Gastroesophageal sphincter (tissue), 3 donors: ENCODE measurements at regions not wholly inside any gene's neighbourhood (a gene's known extent, or its start where the extent isn't known, plus 50 kb on each side); places are given as distances from the start of the nearest gene placed in this dataset.

Experiments
- EP300 ChIP-seq: sonication (generic); formaldehyde crosslinking; IDR thresholded peaks from one replicate; pipeline ENCODE4 v1.6.1; 2017; ENCODE audit warnings: antibody characterized with exemption, mild to moderate bottlenecking
- POLR2A ChIP-seq, 2 donors: fragments of 450-650 bp; IDR thresholded peaks; one replicate each; pipeline ENCODE4 v1.6.1; 2017; ENCODE audit warnings: antibody characterized with exemption in 2 of 2, mild to moderate bottlenecking in 2 of 2, moderate library complexity in 1 of 2
- POLR2AphosphoS5 ChIP-seq: sonication (generic); formaldehyde crosslinking; IDR thresholded peaks from one replicate; pipeline ENCODE4 v1.6.1; 2017; ENCODE audit warnings: antibody characterized with exemption
- TF ChIP-seq, protein P1 (sequence below), 4 experiments: fragments of 200-600 bp in 2 of 4; fragments of 450-650 bp in 2 of 4; sonication (generic) in 1 of 4; IDR thresholded peaks; one replicate each; pipeline ENCODE4 v1.5.1; 2017 to 2019; ENCODE audit warnings: antibody characterized with exemption in 4 of 4, mild to moderate bottlenecking in 2 of 4, moderate library complexity in 2 of 4

- TF ChIP-seq, protein P1, sequence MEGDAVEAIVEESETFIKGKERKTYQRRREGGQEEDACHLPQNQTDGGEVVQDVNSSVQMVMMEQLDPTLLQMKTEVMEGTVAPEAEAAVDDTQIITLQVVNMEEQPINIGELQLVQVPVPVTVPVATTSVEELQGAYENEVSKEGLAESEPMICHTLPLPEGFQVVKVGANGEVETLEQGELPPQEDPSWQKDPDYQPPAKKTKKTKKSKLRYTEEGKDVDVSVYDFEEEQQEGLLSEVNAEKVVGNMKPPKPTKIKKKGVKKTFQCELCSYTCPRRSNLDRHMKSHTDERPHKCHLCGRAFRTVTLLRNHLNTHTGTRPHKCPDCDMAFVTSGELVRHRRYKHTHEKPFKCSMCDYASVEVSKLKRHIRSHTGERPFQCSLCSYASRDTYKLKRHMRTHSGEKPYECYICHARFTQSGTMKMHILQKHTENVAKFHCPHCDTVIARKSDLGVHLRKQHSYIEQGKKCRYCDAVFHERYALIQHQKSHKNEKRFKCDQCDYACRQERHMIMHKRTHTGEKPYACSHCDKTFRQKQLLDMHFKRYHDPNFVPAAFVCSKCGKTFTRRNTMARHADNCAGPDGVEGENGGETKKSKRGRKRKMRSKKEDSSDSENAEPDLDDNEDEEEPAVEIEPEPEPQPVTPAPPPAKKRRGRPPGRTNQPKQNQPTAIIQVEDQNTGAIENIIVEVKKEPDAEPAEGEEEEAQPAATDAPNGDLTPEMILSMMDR (IDR thresholded peaks at IDR 0.05) = no peak
- TF ChIP-seq EP300 (no peak), POLR2A (IDR thresholded peaks at IDR 0.05) (no peak), POLR2AphosphoS5 (no peak)
Observed at GRCh38 chr4:17427991-17428390, 83.9 kb downstream of the QDPR start.
